ENCODE measurements at regions not wholly inside any gene's neighbourhood (a gene's known extent, or its start where the extent isn't known, plus 50 kb on each side); places are given as distances from the start of the nearest gene placed in this dataset.

DNA sequence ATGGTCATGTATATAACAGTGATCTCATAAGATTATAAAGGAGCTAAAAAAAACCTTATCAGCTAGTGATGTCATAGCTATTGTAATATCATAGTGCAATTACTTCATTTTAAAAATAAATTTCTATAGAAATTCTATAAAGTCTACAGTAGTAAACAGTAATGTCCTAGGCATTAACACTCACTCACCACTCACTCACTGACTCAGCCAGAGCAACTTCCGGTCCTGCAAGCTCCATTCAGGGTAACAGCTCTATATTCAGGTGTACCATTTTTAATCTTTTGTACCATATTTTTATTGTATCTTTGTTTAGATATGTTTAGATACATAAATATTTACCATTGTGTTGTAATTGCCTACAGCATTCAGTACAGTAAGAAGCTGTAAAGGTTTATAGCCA, 524.4 kb upstream of the CDH5 start:
- Histone ChIP-seq H3K4me3 (no peak overlapping the region), H3K27me3 (no peaks in the 10 kb centered on the region), H3K4me1 (peaks cover 6% of the 10 kb centered on the region), H3K36me3 (no peaks in the 10 kb centered on the region), H3K27ac (no peak overlapping the region), H3K9me3 (no peaks in the 10 kb centered on the region)
- intact Hi-C loops (cut with DNase I): no loop called here
- TF ChIP-seq POLR2A (IDR thresholded peaks at IDR 0.05) (no peak), POLR2AphosphoS5 (IDR thresholded peaks at IDR 0.05; ENCODE audit: insufficient read depth in 1 of 2, low read depth in 1 of 2) (no peak)
- TF ChIP-seq, protein P1, sequence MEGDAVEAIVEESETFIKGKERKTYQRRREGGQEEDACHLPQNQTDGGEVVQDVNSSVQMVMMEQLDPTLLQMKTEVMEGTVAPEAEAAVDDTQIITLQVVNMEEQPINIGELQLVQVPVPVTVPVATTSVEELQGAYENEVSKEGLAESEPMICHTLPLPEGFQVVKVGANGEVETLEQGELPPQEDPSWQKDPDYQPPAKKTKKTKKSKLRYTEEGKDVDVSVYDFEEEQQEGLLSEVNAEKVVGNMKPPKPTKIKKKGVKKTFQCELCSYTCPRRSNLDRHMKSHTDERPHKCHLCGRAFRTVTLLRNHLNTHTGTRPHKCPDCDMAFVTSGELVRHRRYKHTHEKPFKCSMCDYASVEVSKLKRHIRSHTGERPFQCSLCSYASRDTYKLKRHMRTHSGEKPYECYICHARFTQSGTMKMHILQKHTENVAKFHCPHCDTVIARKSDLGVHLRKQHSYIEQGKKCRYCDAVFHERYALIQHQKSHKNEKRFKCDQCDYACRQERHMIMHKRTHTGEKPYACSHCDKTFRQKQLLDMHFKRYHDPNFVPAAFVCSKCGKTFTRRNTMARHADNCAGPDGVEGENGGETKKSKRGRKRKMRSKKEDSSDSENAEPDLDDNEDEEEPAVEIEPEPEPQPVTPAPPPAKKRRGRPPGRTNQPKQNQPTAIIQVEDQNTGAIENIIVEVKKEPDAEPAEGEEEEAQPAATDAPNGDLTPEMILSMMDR (IDR thresholded peaks at IDR 0.05): no peak
- DNase-seq (ENCODE audit: extremely low spot score in 2 of 2): no peak

DNA sequence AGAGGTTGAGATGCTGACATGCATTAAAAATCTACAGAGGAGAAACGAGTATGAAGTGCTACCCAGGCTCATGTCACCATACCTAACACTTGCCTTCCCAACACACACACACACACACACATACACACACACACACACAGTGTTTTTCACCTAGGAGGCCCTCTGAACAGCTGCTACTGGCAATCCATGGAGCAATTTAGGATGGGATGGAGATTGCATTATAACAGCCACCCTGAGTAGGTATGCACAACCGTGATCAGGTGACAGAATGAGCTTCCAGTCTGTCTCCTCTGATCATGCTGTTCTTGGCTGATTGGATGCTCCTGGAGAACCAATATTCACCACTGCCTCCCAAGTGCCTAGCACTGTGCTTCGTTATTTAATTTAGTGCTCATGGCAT, 528.5 kb upstream of the CDH5 start:
- Histone ChIP-seq H3K27ac (no peak overlapping the region), H3K36me3 (no peaks in the 10 kb centered on the region), H3K9me3 (no peaks in the 10 kb centered on the region), H3K4me1 (peaks cover 6% of the 10 kb centered on the region), H3K4me3 (no peak overlapping the region), H3K27me3 (no peaks in the 10 kb centered on the region)
- intact Hi-C loops (cut with DNase I): no loop called here
- no peak for DNase-seq (ENCODE audit: extremely low spot score in 2 of 2)
- TF ChIP-seq, protein P1 (IDR thresholded peaks at IDR 0.05): no peak
- no peak for TF ChIP-seq POLR2AphosphoS5 (IDR thresholded peaks at IDR 0.05; ENCODE audit: insufficient read depth in 1 of 2, low read depth in 1 of 2)
- no peak for TF ChIP-seq POLR2A (IDR thresholded peaks at IDR 0.05)

DNA sequence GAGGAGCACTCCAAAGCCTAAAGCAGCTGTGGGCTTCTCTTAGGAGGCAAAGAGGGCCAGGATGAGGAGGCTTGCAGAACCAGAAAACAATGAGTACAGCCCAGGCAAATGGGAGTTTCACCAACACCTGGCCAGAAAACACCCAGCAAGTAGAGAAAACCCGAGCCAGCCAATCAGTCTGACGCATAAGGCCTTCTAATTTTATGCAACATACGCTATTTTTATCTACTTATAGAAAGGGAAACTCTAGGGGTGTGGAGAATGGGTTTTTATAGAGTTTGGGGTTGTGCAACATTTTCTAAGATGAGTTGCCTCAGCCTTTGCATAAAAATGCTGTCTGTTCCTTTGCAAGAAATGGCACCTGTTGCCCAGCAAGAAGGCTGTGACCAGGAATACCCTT, 529.0 kb upstream of the CDH5 start:
- H3K27ac ChIP-seq: no peak overlapping the region
- no peaks in the 10 kb centered on the region for H3K36me3 ChIP-seq
- intact Hi-C loops (cut with DNase I): no loop called here
- H3K9me3 ChIP-seq: no peaks in the 10 kb centered on the region
- no peaks in the 10 kb centered on the region for H3K27me3 ChIP-seq
- no peak for DNase-seq (ENCODE audit: extremely low spot score in 2 of 2)
- no peak overlapping the region for H3K4me3 ChIP-seq
- TF ChIP-seq, protein P1 (IDR thresholded peaks at IDR 0.05): no peak
- TF ChIP-seq POLR2AphosphoS5 (IDR thresholded peaks at IDR 0.05; ENCODE audit: insufficient read depth in 1 of 2, low read depth in 1 of 2) (no peak), POLR2A (IDR thresholded peaks at IDR 0.05) (no peak)
- peaks cover 6% of the 10 kb centered on the region for H3K4me1 ChIP-seq

DNA sequence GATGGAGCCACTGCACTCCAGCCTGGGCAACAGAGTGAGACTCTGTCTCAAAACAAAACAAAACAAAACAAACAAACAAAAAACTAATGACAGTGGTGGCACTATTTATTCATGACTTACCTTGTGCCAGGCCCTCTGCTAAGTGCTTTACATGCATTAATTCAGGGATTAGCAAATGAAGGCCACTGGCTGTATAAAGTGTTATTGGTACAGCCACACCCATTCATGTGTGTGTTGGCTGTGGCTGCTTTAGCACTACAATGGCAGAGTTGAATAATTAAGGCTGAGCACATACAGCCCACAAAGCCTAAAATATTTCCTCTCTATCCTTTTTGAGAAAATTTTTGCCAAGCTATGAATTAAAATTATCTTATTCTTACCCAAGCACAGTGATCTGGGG, 531.8 kb upstream of the CDH5 start:
- Histone ChIP-seq H3K27ac (no peak overlapping the region), H3K9me3 (no peaks in the 10 kb centered on the region), H3K4me1 (peaks cover 6% of the 10 kb centered on the region), H3K4me3 (no peak overlapping the region), H3K27me3 (no peaks in the 10 kb centered on the region), H3K36me3 (no peaks in the 10 kb centered on the region)
- no peak for TF ChIP-seq POLR2A (IDR thresholded peaks at IDR 0.05)
- TF ChIP-seq POLR2AphosphoS5 (IDR thresholded peaks at IDR 0.05; ENCODE audit: insufficient read depth in 1 of 2, low read depth in 1 of 2): no peak
- TF ChIP-seq, protein P1 (IDR thresholded peaks at IDR 0.05): no peak
- intact Hi-C loops (cut with DNase I): no loop called here
- no peak for DNase-seq (ENCODE audit: extremely low spot score in 2 of 2)

DNA sequence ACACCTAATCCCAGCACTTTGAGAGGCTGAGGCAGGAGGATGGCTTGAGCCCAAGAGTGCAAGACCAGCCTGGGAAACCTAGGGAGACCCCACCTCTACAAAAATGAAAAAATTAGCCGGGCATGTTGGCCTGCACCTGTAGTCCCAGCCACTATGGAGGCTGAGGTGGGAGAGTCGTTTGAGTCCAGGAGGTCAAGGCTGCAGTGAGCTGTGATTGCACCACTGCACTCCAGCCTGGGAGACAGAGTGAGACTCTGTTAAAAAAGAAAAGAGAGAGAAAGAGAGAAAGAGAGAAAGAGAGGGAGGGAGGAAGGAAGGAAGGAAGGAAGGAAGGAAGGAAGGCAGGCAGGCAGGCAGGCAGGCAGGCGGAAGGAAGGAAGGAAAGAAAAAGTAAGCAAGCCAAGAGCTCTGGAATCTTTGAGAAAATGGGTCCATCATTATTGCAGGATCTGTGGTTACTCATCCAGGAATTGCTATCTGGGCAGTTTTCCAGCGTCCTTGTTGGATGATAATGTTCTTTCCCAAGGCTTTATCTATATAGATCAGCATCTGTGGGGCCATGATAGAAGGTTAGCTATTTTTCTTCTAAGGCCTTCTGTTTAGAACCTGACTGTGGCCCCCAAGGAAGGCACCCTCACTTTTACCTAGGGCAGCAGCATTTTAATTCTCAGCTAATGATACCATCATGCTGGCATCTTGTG, 533.2 kb upstream of the CDH5 start:
- H3K4me3 ChIP-seq: no peak overlapping the region
- H3K36me3 ChIP-seq: no peaks in the 10 kb centered on the region
- H3K9me3 ChIP-seq: no peaks in the 10 kb centered on the region
- DNase-seq (ENCODE audit: extremely low spot score in 2 of 2): no peak
- no peak overlapping the region for H3K27ac ChIP-seq
- TF ChIP-seq, protein P1 (IDR thresholded peaks at IDR 0.05): no peak
- TF ChIP-seq POLR2AphosphoS5 (IDR thresholded peaks at IDR 0.05; ENCODE audit: insufficient read depth in 1 of 2, low read depth in 1 of 2) (no peak), POLR2A (IDR thresholded peaks at IDR 0.05) (no peak)
- intact Hi-C loops (cut with DNase I): no loop called here
- no peaks in the 10 kb centered on the region for H3K27me3 ChIP-seq
- H3K4me1 ChIP-seq: peaks cover 6% of the 10 kb centered on the region
